ENCODE measurements at regions not wholly inside any gene's neighbourhood (a gene's known extent, or its start where the extent isn't known, plus 50 kb on each side); places are given as distances from the start of the nearest gene placed in this dataset.

- TF ChIP-seq BHLHE40 (IDR thresholded peaks at IDR 0.05; ENCODE audit: borderline replicate concordance), result no peak
- no peak for TF ChIP-seq L3MBTL2 (conservative IDR thresholded peaks at IDR 0.05)
- no peak for TF ChIP-seq SP1 (IDR thresholded peaks at IDR 0.05)
- TF ChIP-seq FOXM1 (IDR thresholded peaks at IDR 0.05; ENCODE audit: borderline replicate concordance), result no peak
- TF ChIP-seq SUZ12 (IDR thresholded peaks at IDR 0.05), result no peak
- TF ChIP-seq FOXA1 (IDR thresholded peaks at IDR 0.05), result no peak
- TF ChIP-seq, protein P1, sequence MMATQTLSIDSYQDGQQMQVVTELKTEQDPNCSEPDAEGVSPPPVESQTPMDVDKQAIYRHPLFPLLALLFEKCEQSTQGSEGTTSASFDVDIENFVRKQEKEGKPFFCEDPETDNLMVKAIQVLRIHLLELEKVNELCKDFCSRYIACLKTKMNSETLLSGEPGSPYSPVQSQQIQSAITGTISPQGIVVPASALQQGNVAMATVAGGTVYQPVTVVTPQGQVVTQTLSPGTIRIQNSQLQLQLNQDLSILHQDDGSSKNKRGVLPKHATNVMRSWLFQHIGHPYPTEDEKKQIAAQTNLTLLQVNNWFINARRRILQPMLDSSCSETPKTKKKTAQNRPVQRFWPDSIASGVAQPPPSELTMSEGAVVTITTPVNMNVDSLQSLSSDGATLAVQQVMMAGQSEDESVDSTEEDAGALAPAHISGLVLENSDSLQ (IDR thresholded peaks at IDR 0.05), result no peak
- TF ChIP-seq ELF4 (IDR thresholded peaks at IDR 0.05), result no peak
- TF ChIP-seq ARNT (IDR thresholded peaks at IDR 0.05), result no peak
- no peak for TF ChIP-seq NFRKB (IDR thresholded peaks at IDR 0.05)
- TF ChIP-seq HDGF (IDR thresholded peaks at IDR 0.05; ENCODE audit: borderline replicate concordance), result no peak
- TF ChIP-seq TARDBP (IDR thresholded peaks at IDR 0.05), result no peak
- no peak for TF ChIP-seq LEF1 (IDR thresholded peaks at IDR 0.05; ENCODE audit: borderline replicate concordance)
- TF ChIP-seq CTBP1 (IDR thresholded peaks at IDR 0.05; ENCODE audit: borderline replicate concordance), result no peak
Observed at GRCh38 chr10:130737186-130737585, 574.3 kb downstream of the TCERG1L start.

All from HEK293T (cell line).